HG03457 (cell line): ENCODE measurements at regions not wholly inside any gene's neighbourhood (a gene's known extent, or its start where the extent isn't known, plus 50 kb on each side); places are given as distances from the start of the nearest gene placed in this dataset.

ENCODE experiments used
- ATAC-seq: cut with Tn5 transposase; IDR thresholded peaks from one replicate; pipeline ENCODE4 v1.9.1; 2021; ENCODE audit warnings: moderate number of reproducible peaks; ENCODE audit not compliant: unreplicated experiment

DNA sequence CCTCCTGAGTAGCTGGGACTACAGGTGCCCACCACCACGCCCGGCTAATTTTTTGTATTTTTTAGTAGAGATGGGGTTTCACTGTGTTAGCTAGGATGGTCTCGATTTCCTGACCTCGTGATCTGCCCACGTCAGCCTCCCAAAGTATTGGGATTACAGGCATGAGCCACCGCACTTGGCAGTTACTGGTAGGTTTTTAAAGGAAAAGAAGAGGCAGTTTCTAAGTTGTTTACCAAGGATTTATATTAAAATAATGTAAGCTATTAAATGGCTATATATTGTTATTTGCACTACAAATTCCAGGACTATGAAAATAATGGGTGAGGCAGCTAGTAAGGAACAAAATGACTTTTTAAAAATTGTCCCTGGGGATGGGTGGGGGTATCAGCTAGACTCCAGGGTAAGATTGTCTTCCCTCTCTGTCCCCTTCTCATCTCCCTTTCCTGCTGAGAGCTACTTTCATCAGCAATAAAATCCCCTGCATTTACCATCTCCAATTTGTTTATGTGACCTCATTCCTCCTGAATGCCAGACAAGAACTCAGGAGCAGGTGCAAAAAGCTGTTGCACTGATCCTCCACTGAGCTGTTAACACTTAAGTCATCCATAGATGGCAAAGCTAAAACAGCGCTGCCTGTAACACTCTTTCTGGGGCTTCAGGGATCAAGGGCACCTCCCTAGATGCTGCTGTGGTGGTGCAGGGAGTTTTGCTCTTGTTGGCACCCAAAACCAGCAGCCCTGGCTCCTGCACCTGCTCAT lies 165.2 kb downstream of the ZPLD1 start:
- no peak for ATAC-seq

- ATAC-seq: no peak
These were observed 170.3 kb downstream of the ZPLD1 start for GRCh38 chr3:102605153-102605552.

- ATAC-seq: no peak
These were observed 174.1 kb downstream of the ZPLD1 start for GRCh38 chr3:102608875-102609274.

DNA sequence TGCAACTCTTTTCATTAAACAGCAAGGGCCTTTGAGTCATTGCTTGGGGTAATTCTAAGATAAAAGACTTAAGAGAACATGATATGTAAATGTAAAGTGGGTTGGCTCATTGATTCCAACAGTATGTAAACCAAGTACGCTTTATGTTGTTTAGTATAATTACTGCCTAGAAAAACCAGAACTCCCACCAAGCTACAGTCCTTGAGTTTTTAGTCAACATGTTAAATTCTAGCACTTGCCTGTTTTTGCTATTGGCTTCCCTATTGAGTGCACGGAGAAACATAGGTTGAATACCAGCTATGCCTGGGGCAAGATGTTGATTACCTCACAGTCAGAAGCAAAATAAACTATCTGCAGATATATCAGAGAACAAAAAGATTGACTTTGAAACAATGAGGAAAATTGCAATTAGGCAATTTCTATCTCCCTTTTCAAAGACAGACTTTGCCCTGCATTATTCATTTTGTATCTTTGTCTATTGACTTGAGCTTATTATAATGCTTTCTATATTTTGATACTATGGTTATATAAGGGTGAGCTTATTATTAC lies 179.3 kb downstream of the ZPLD1 start:
- ATAC-seq: no peak

DNA sequence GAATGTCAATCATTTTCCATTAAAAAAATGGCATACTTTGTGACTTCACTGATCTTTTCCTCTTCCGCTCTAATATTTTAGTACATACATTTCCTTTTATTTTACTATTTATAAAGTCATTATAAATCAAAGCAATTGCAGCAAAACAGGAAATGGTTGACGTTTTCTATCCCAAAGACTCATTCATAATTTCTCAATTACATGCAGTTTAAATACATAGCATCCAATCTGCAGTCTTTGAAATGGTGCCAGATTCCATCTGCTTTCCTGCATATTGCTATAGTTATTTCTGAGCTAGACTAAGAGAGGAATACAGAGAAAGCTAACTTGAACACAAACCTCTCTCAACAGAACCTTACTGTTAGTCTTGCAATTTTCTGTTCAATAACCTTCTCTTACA lies 179.8 kb downstream of the ZPLD1 start:
- ATAC-seq: no peak

- ATAC-seq: no peak
These were observed 182.6 kb downstream of the ZPLD1 start for GRCh38 chr3:102617381-102617780.

- no peak for ATAC-seq
These were observed 184.5 kb downstream of the ZPLD1 start for GRCh38 chr3:102619361-102619760.

DNA sequence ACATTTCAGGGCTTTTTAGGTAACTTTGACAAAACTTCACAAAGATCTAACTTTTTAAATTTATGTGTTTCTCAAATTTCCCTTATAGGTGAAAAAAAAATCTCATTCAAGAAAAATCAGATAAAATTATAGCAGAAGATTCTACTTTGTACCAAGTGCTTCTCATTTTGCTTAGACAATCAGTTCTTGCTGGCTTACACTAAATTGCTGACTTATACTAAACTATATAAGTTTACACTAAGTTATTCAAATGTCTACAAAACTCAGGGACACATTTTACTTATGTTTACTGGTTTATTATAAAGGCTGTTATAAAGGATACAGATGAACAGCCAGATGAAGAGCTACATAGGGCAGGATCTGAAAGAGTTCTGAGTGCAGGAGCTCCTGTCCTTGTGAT lies 195.1 kb downstream of the ZPLD1 start:
- no peak for ATAC-seq

GRCh38 chr3:102630531-102630930 lies 195.7 kb downstream of the ZPLD1 start:
- no peak for ATAC-seq

DNA sequence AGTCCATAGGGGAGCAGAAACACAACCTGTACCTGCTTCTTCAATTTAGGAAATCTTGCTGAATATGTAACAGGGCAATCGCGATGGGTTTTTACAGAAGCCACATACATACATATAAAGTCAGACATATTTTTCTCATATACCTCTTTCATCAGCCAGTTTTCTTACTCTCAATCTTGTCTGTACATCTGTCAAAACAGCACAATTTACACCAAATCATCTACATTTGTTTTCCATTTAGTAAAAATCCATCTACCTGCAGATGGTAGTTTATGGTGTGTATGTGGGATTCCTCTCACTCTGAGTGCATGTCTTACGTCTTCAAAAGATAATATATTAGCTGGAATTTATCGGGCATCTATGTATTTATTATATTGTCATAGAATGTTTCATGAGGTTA lies 208.7 kb downstream of the ZPLD1 start:
- no peak for ATAC-seq

DNA sequence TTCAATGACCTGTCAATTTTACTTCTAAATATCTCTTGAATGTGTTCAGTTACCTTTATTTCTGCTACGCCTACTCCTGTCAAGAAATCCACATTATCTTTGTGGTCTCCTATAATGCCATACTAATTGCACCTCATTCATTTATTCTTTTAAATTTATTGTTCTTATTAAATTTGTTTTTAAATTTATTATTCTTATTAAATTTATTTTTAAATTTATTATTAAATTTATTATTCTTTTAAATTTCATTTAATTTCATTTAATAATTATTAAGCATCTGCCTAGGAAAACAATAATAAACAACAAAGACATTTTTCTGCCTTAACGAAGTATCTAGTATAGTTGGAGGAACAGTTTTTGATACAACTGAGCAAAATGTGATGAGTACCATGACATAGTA lies 211.7 kb downstream of the ZPLD1 start:
- no peak for ATAC-seq

GRCh38 chr3:102660653-102661052 lies 225.8 kb downstream of the ZPLD1 start:
- no peak for ATAC-seq

DNA sequence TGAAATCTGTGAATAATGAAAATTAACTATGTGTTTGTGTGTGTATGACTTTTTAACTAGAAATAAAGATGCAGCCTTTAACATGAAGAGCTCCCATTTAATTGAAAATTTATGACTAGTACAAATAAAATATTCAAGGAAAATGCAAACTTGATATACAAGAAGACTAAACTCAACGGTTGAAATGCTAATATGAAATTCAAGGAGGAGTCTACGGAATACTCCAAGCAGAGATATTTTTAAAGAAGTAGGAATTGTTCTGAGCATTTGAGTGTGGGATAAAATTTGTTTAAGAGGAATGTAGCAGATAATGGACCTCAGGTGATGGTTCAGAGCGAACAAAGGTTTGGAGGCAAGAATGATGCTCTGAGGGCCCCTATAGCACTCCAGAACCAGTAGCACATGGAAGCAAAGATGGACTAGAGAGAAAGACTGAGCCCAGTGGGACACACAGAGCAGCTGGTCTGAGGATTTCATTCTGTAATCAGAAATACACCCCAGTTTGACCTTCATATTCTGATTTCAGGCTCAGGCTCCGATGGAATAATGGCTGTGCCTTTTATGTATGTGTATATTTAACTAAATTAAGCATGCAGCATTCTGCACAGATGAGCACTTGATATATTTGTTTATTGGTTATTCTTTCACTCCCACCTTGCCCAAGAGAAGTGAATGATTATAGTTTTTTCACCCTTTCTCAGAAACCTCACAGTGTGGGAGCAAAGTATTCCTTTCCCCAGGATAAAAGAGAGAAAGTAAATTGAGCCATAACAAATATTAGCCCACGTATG lies 227.1 kb downstream of the ZPLD1 start:
- ATAC-seq: no peak

- no peak for ATAC-seq
These were observed 227.6 kb downstream of the ZPLD1 start for GRCh38 chr3:102662498-102662772.

DNA sequence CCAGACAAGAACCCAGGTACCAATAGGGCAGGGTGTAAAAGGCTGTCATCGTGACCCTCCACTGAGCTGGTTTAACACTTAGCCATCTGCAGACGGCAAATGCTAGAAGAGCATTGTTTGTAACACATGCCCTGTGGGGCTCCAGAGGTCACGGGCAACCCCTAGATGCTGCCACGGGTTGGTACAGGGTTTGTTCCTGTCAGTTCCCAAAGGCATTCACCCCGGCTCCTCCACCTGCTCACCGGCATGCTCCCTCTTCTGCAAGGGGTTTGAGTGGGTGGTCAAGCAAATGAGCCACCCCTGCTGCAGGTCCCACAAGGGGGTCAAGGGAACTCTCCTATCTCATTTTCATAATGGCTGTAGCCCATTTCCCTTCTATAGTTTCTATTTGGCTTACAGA lies 229.3 kb downstream of the ZPLD1 start:
- no peak for ATAC-seq

- no peak for ATAC-seq
These were observed 230.4 kb downstream of the ZPLD1 start for GRCh38 chr3:102665183-102665582.

DNA sequence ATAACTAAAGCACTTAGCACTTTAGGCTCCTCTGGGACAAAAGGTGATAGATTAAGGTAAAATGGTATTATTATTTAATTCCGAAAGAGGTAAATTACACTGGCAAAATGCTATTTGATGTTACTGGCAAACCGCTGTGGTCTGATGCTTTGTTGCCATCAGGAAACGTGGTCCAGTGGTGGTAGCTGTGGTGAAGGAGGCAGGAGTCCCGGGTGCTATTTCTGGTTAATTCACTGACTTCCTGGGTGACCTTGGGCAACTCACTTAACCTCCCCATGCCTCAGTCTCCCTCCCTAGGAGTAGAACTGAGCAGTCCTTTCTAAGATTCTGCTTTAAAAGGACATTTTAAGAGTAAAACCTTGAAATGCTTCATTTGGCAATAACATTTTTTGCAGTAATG lies 233.4 kb downstream of the ZPLD1 start:
- ATAC-seq: no peak

DNA sequence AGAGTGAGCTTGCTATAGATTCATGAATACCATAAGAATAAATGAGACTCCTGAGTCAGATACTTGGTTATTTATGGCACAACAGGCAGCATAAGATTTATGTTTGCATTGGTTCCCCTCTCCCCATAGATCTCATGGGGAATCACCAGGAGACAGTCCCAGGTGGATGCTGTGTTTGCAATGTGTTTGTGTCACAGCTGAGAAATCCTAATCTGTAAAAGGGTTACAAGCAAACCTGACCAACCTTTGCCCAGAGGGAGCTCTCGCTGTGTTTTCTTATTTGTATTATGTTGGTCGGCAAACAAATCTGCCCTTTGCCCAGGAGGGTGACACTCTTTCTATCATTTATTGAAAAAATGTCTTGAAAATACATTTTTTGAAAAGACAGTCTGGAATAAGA lies 236.2 kb downstream of the ZPLD1 start:
- ATAC-seq: no peak

DNA sequence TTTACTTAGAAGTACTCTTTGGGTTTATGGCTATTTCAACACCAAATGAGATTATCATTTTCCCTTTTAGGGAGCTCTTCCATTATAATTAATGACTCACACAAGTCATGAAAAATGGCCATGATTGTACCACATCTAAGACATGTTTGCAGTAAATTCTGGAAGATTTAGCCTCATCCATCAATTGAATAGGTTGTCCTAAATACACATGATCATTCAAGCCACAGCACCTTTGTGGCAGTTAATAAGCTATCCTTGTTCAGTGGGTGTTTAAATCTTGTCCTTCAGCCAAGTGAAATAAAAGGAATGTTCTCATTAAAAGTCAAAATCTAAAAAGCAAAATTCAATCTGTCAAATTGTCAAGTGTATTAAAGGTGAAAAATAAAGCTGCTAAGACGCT lies 237.5 kb downstream of the ZPLD1 start:
- no peak for ATAC-seq

- peak; percentile 60 for ATAC-seq
These were observed 238.7 kb downstream of the ZPLD1 start for GRCh38 chr3:102673271-102674115.

DNA sequence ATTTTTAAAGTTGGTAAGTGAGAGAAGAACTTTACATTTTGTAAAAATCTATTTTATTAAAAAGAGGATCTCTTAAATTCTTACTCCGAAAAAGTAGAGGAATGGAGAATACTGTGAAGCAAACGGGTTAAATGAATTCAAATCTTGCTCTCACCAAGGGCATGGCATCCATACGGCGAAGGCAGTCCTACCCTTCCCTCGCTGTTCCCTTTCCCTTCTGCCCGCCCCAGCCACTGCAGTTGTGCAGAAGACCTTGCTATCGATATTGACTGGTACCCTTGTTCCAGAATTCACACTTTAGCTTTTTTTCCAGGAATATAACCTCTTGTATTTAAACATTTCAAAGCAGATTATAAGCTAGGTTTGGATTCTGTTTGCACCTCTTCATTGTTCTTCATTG lies 239.5 kb downstream of the ZPLD1 start:
- ATAC-seq: no peak

- no peak for ATAC-seq
These were observed 241.6 kb downstream of the ZPLD1 start for GRCh38 chr3:102676424-102676823.
